Adipocyte (in vitro differentiated cells): ENCODE measurements at regions not wholly inside any gene's neighbourhood (a gene's known extent, or its start where the extent isn't known, plus 50 kb on each side); places are given as distances from the start of the nearest gene placed in this dataset.
"Not testable (repeated sequence)": the region's sequence is repeated elsewhere in the genome, so short reads cannot be mapped to it uniquely, and the experiment has no call there.

Source experiments
- DNase-seq: peaks from one replicate; pipeline ENCODE4 v3.0.0-alpha.2; 2015; ENCODE audit warnings: low read depth
- H3K27me3 ChIP-seq: replicated peaks from 2 replicates; pipeline ENCODE4 v1.7.0; 2013; ENCODE audit warnings: mild to moderate bottlenecking, low read length, moderate library complexity; ENCODE audit not compliant: control insufficient read depth, insufficient read depth
- H3K36me3 ChIP-seq: 2 replicates; pipeline ENCODE4 v1.7.0; 2013; ENCODE audit warnings: low read length, mild to moderate bottlenecking, moderate library complexity; ENCODE audit not compliant: control insufficient read depth, insufficient read depth, severe bottlenecking
- H3K4me1 ChIP-seq: 2 replicates; pipeline ENCODE4 v1.7.0; 2013; ENCODE audit warnings: mild to moderate bottlenecking, low read length, moderate library complexity; ENCODE audit not compliant: control insufficient read depth, insufficient read depth
- H3K4me3 ChIP-seq: 2 replicates; pipeline ENCODE4 v1.7.0; 2013; ENCODE audit warnings: mild to moderate bottlenecking, low read length, moderate library complexity
- H3K9ac ChIP-seq: 2 replicates; pipeline ENCODE4 v1.7.0; 2013; ENCODE audit warnings: mild to moderate bottlenecking, low read length, moderate library complexity
- H3K9me3 ChIP-seq: 2 replicates; pipeline ENCODE4 v1.7.0; 2013; ENCODE audit warnings: mild to moderate bottlenecking, low read length, moderate library complexity; ENCODE audit not compliant: control insufficient read depth

DNA sequence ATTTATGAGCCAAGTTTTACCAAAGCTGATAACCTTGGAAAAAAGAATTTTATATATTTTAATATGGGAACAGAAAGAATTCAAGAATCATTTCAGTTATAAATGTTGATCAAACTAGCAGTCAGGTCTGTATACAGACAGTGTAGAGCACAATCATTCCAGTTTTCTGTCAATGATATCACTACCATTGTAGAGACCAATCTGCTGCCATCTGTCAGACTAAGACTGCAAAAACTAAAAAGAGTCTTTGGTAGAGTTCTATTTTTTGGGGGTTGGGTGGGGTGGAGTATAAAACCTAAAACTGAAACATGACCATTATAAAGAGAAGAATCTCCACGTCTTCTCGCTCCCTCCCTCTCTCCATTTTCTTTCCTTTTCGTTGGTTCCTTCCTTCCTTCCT, 204.7 kb upstream of the UBE2E3 start:
- DNase-seq, result no peak

DNA sequence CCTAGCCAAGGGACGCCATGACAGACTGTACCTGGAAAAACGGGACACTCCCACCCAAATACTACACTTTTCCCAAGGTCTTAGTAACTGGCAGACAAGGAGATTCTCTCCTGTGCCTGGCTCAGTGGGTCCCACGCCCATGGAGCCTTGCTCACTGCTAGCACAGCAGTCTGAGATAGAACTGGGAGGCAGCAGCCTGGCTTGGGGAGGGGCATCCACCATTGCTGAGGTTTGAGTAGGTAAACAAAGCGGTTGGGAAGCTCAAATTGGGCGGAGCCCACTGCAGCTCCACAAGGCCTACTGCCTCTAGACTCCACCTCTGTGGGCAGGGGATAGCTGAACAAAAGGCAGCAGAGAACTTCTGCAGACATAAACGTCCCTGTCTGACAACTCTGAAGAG, 215.1 kb upstream of the UBE2E3 start:
- H3K9me3 ChIP-seq, H3K27me3 ChIP-seq, H3K4me3 ChIP-seq, H3K9ac ChIP-seq, H3K4me1 ChIP-seq, DNase-seq, H3K36me3 ChIP-seq: not testable (repeated sequence)

More for the DNA sequence above, 204.7 kb upstream of the UBE2E3 start:
- Histone ChIP-seq H3K36me3 (no peaks in the 10 kb centered on the region), H3K9ac (no peak overlapping the region), H3K4me3 (no peak overlapping the region), H3K9me3 (no peaks in the 10 kb centered on the region), H3K4me1 (no peaks in the 10 kb centered on the region), H3K27me3 (no peaks in the 10 kb centered on the region)

DNA sequence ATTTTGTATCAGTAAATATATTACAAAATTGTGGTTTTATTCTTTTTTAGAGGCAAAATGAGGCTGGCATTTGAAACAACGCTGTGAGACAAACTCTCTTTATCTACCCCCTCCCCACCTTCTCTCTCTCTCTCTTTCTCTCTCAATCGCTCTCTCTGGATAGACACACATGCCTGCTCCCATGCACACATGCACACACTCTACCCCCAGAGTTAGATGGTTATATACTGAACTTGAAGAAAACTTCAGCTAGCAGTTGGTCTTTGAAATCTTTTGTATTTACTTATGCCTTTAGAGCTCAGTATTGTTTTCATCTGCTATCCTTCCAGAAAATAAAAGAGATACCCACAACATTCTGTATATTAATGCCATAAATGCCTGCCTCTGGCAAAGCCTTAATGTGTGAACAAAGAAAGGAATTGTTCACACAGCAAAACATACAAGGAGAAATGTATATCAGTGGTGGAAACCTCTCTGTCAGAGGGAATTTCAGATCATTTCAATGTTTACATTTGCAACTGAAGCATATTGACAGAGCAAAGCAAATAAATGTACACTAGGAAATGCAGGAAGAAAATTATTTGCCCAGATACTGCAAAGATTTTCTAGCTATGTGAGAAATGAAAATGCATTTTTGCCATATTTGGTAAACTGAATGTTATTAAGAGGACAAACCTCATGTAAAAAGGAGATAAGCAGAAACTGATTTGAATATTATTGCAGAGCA, 217.0 kb upstream of the UBE2E3 start:
- Histone ChIP-seq H3K27me3 (no peaks in the 10 kb centered on the region), H3K36me3 (no peaks in the 10 kb centered on the region), H3K9ac (no peak overlapping the region), H3K9me3 (no peaks in the 10 kb centered on the region), H3K4me1 (peaks cover 7% of the 10 kb centered on the region), H3K4me3 (no peak overlapping the region)
- peak; percentile 7 for DNase-seq

GRCh38 chr2:180761224-180761623, 219.2 kb upstream of the UBE2E3 start:
- Histone ChIP-seq H3K27me3 (no peaks in the 10 kb centered on the region), H3K4me1 (peaks cover 7% of the 10 kb centered on the region), H3K4me3 (no peak overlapping the region), H3K36me3 (no peaks in the 10 kb centered on the region), H3K9me3 (no peaks in the 10 kb centered on the region), H3K9ac (no peak overlapping the region)
- peak; percentile 43 for DNase-seq

DNA sequence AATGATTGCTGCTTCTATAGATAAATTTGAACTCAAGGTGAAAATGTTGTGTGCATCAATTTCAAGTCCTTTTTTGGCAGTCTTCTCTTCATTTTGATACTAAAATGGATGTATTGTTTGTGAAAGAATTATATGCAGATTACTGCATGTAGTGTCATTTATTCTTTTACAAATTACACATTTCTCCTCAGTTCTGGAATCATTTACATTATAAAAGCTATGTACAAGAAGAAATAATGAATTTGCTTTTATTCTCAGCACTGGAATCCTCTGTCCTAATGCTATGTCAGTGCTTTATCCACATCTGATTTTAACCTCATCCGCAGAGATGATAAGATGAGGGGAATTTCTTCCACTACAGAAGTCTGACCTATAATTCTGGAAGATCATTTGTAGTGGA, 220.8 kb upstream of the UBE2E3 start:
- Histone ChIP-seq H3K9me3 (no peaks in the 10 kb centered on the region), H3K27me3 (no peaks in the 10 kb centered on the region), H3K4me1 (peaks cover 7% of the 10 kb centered on the region), H3K9ac (no peak overlapping the region), H3K36me3 (no peaks in the 10 kb centered on the region), H3K4me3 (no peak overlapping the region)
- no peak for DNase-seq

- no peak overlapping the region for H3K9ac ChIP-seq
- no peak overlapping the region for H3K4me3 ChIP-seq
- no peaks in the 10 kb centered on the region for H3K27me3 ChIP-seq
- peak; percentile 9 for DNase-seq
- H3K36me3 ChIP-seq, result no peaks in the 10 kb centered on the region
- no peaks in the 10 kb centered on the region for H3K4me1 ChIP-seq
- H3K9me3 ChIP-seq, result no peaks in the 10 kb centered on the region
These were observed 226.3 kb upstream of the UBE2E3 start for GRCh38 chr2:180753809-180754761.

- Histone ChIP-seq H3K27me3 (no peaks in the 10 kb centered on the region), H3K4me1 (no peaks in the 10 kb centered on the region), H3K9ac (no peak overlapping the region), H3K9me3 (no peaks in the 10 kb centered on the region), H3K4me3 (no peak overlapping the region), H3K36me3 (no peaks in the 10 kb centered on the region)
- no peak for DNase-seq
These were observed 229.0 kb upstream of the UBE2E3 start for GRCh38 chr2:180751306-180751920.

DNA sequence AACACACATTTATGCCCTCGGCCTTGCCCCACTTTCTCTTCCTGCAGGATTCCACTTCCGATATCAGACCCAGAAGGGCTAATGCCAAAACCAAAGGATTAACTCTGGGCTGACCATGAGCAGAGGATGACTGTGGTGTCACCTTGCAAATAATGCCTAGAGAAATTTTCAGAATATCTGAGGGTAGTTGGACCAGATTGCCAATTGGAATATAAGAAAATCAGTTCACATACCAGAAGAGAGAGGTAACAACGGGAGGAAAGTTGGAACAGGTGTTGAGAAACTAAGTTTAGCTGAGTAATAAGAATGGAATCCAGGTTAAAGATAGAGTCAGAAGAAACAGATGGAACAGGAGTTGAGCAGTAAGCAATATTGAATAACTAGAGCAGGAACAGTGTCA, 232.7 kb upstream of the UBE2E3 start:
- H3K27me3 ChIP-seq, result no peaks in the 10 kb centered on the region
- H3K36me3 ChIP-seq, result no peaks in the 10 kb centered on the region
- H3K9ac ChIP-seq, result no peak overlapping the region
- no peaks in the 10 kb centered on the region for H3K4me1 ChIP-seq
- H3K9me3 ChIP-seq, result no peaks in the 10 kb centered on the region
- peak; percentile 7 for DNase-seq
- no peak overlapping the region for H3K4me3 ChIP-seq

- Histone ChIP-seq H3K4me3 (no peak overlapping the region), H3K9ac (no peak overlapping the region), H3K36me3 (no peaks in the 10 kb centered on the region), H3K27me3 (no peaks in the 10 kb centered on the region), H3K9me3 (no peaks in the 10 kb centered on the region), H3K4me1 (no peaks in the 10 kb centered on the region)
- no peak for DNase-seq
These were observed 237.0 kb upstream of the UBE2E3 start for GRCh38 chr2:180743401-180743800.

- Histone ChIP-seq H3K9me3 (no peaks in the 10 kb centered on the region), H3K9ac (no peak overlapping the region), H3K4me1 (no peaks in the 10 kb centered on the region), H3K4me3 (no peak overlapping the region), H3K27me3 (no peaks in the 10 kb centered on the region), H3K36me3 (no peaks in the 10 kb centered on the region)
- DNase-seq, result peak; percentile 28
These were observed 237.6 kb upstream of the UBE2E3 start for GRCh38 chr2:180742801-180743200.

DNA sequence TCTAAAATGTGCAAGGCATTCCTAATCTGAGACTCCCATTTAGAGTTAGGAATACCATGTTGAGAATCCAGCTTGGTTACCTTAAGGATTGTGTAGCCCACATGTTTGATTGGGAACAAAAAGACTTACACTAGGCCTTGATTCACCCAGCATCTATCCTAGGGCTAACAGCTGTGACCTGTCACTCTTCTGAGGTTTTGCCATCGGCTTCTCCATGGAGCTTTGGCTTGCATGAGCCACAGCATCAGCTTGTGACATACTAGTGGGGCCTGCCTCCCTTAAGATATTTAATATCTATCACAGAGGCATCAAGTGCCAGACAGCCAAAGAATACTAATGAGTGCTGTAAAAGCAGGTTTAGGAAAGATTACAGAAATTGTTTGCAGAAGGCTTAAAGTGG, 241.3 kb upstream of the UBE2E3 start:
- Histone ChIP-seq H3K36me3 (no peaks in the 10 kb centered on the region), H3K4me1 (no peaks in the 10 kb centered on the region), H3K4me3 (no peak overlapping the region), H3K27me3 (no peaks in the 10 kb centered on the region), H3K9me3 (no peaks in the 10 kb centered on the region), H3K9ac (no peak overlapping the region)
- DNase-seq, result no peak
